ENCODE measurements at regions not wholly inside any gene's neighbourhood (a gene's known extent, or its start where the extent isn't known, plus 50 kb on each side); places are given as distances from the start of the nearest gene placed in this dataset.

DNA sequence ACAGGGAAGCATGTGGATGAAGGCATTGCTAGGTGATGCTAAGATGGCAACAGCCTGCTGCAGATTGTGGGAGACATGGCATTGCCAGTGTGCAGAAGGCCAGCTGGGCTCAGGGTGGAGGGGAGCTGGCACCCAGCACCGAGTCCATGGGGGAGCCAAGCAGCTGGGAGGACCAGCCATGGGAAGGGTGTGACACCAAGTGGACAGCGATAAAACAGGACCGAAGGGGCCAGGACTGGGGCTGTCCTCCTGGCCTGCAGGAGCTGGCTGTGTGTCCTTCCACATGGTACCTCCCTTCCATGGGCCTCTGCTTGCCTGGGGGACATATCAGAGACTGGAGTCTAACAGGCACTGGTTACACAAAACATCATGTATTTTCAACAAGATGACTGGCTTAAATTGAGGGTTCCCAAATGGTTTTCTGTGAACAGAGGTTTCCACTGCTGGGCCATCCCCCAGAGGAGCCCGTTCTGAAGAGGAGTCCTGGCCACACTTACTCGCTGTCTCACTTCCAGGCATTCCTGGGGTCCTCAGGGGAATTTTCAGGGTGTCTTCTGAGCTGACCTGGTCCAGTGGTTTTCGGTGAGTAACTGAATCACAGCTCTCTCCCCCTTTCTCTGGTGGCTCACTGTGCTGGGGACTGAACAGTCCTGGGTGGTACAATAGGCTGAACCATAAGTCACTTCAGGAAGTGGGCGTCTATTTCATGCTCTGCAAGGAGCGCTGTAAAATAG lies 60.4 kb upstream of the TNP1 start:
- ChIA-PET POLR2A (no interaction called here), CTCF (no interaction called here)
- no peaks in the 10 kb centered on the region for H3K4me1 Mint-ChIP-seq
- H3K27me3 Mint-ChIP-seq = no peaks in the 10 kb centered on the region
- no peak overlapping the region for H3K4me3 Mint-ChIP-seq
- no peaks in the 10 kb centered on the region for H3K9me3 Mint-ChIP-seq
- no peak for DNase-seq
- H3K36me3 Mint-ChIP-seq (ENCODE audit: low read depth) = no peaks in the 10 kb centered on the region
- no peak overlapping the region for H3K27ac Mint-ChIP-seq

DNA sequence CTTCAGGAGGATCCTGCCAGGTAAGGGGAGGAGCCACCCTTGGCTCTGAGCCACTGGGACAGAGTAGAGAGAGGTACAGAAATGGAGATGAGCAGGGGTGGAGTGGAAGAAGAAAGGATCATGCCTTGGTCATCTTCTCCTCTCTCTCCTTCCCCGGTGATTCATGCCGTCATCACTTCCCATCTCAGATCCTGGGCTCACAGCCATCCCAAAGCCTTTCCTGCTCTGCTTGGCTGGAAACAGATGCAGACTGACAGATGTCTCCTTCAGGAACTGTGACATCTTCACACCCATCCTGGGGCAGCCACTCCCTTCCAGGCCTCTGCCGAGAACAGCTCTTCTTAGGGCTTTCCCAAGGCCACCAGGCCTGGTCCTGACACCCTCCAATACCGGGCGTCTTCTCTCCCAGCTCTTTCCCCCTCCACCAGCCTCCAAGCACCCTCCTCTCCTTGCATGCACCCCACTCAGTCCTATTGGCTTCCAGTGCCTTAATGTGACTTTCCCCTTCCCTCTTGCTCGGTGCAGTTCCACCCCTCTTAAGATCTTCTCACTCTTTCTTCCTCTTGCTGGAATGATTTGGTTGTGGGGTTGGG lies 58.3 kb upstream of the TNP1 start:
- no peak for DNase-seq
- Mint-ChIP-seq H3K9me3 (no peaks in the 10 kb centered on the region), H3K36me3 (ENCODE audit: low read depth) (no peaks in the 10 kb centered on the region), H3K27me3 (no peaks in the 10 kb centered on the region), H3K4me1 (no peaks in the 10 kb centered on the region), H3K4me3 (no peak overlapping the region), H3K27ac (no peak overlapping the region)
- CTCF ChIA-PET = no interaction called here
- POLR2A ChIA-PET = no interaction called here

DNA sequence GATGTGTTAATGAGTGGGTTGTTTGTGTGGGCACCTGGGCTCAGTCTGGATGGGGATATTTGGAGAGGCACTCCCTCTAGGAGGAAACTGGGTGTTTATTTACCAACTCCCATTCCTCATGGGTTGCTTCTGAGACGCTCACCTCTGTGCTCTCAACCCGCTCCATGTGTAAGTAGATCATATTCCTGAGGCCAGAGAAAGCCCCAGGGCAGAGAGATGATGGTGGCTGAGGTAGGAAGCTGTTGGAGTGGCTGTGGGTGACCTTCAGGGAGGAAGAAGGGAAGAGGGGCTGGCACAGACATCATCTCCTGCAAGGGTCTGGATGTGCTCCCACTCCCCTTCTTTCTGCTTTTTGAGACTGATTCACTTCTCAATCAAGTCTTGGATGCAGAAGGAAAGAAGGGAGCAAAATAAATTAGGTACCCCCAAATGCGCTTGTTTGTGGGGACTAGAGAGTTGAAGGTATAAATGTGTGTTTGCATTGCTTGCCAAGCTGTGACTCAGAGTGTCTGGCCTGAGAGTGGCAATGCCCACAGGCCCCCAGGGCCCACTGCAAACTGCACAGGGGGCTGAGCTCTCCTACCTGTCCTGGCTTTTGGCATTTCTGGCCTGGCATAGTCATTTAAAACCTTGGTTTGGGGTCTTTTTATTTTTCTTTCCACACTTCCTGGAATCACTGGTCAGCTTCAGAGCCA lies 57.2 kb upstream of the TNP1 start:
- ChIA-PET POLR2A (no interaction called here), CTCF (no interaction called here)
- H3K4me3 Mint-ChIP-seq = no peak overlapping the region
- H3K4me1 Mint-ChIP-seq = no peaks in the 10 kb centered on the region
- H3K27me3 Mint-ChIP-seq = no peaks in the 10 kb centered on the region
- no peak for DNase-seq
- no peak overlapping the region for H3K27ac Mint-ChIP-seq
- H3K36me3 Mint-ChIP-seq (ENCODE audit: low read depth) = no peaks in the 10 kb centered on the region
- H3K9me3 Mint-ChIP-seq = no peaks in the 10 kb centered on the region

DNA sequence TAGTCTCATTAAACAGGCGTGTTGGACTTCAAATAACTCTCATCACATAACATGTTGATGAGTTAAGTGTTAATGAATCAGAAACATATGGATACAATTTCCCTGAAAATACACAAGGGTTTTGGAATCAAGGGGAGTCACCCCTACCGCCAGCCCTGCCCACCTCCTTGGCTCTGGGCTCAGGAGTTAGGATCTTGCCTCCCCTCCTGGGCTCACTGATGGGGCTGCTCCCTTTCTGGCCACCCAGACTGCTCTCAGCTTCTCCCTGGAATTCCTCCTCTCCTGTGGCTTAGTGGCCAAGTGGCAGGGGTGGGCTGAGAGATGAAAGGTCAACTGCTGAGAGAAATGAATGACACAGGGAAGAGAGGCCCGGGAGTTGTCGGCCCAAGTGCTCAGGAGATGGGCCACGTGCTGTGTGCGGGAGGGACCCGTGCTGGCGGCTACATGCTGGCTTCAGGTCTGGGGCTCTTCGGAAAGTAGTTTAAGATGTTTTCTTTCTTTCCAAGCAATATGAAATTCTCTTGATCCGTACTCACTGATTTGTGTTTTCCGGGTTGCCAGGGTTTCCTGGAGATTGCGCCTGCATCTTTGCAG lies 55.8 kb upstream of the TNP1 start:
- H3K36me3 Mint-ChIP-seq (ENCODE audit: low read depth) = no peaks in the 10 kb centered on the region
- ChIA-PET CTCF (no interaction called here), POLR2A (no interaction called here)
- no peak for DNase-seq
- H3K4me1 Mint-ChIP-seq = no peaks in the 10 kb centered on the region
- no peaks in the 10 kb centered on the region for H3K27me3 Mint-ChIP-seq
- no peaks in the 10 kb centered on the region for H3K9me3 Mint-ChIP-seq
- no peak overlapping the region for H3K4me3 Mint-ChIP-seq
- no peak overlapping the region for H3K27ac Mint-ChIP-seq

DNA sequence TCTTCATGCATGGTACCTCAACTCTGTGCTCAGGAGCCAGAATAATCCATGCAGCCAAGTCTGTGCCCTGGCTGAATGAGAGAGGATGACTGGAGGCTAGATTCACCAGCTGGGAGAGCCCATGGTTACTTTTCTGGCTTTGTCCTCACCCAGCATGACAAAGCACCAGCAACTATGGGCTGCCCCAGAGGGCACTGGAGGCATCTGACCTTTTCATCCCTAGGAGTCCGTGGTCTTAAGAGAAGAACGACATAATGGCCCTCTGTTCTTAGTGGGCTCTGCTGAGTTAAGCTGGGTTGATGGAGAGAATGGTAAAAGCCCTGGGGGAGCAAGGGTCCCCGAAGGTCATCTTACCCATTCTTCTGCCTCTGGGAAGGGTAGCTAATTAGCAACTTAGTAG lies 54.6 kb upstream of the TNP1 start:
- Mint-ChIP-seq H3K36me3 (ENCODE audit: low read depth) (no peaks in the 10 kb centered on the region), H3K27me3 (no peaks in the 10 kb centered on the region), H3K27ac (no peak overlapping the region), H3K4me1 (no peaks in the 10 kb centered on the region), H3K9me3 (no peaks in the 10 kb centered on the region), H3K4me3 (no peak overlapping the region)
- no peak for DNase-seq
- ChIA-PET CTCF (no interaction called here), POLR2A (no interaction called here)

DNA sequence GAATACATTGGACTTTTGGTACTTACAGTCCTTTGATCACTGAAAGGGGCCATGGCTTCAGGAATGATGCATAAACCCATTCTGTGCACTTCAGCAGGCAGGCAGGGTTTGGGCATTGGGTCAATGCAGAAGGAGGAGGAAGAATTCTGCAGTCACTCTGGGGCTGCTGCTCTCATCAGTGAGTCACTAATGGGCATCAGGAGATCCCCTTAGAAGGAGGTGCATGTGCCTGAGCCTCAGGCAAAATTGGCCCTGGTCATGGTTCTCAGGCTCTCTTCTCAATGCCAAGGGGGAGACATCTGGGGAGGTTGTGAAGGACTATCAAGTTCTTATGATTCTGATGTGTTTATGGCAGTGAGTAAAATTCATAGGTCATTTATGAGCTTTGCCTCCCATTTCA lies 52.0 kb upstream of the TNP1 start:
- no peak for DNase-seq
- Mint-ChIP-seq H3K27ac (no peak overlapping the region), H3K4me1 (no peaks in the 10 kb centered on the region), H3K36me3 (ENCODE audit: low read depth) (no peaks in the 10 kb centered on the region), H3K9me3 (no peaks in the 10 kb centered on the region), H3K27me3 (no peaks in the 10 kb centered on the region), H3K4me3 (no peak overlapping the region)
- ChIA-PET CTCF (no interaction called here), POLR2A (no interaction called here)

DNA sequence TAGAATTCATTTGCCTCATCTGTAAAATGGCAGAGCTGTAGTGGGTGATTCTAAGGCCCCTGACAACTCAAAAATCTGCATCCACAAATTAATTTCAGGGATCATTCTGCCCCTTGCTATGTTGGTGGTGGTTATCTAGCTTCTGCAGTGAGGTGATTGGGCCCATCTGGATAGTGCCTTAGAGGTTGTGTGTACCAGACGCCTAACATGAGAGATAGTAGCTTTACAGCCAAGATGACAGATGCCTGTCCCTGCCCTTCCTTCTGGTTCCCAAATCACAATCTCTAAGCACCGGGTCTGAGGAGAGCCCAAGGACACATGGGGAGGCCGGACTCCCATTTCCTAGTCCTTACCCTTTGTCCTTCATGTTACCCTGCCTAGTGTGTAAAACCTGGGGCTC lies 51.1 kb upstream of the TNP1 start:
- ChIA-PET CTCF (no interaction called here), POLR2A (no interaction called here)
- Mint-ChIP-seq H3K9me3 (no peaks in the 10 kb centered on the region), H3K4me3 (no peak overlapping the region), H3K27me3 (no peaks in the 10 kb centered on the region), H3K36me3 (ENCODE audit: low read depth) (no peaks in the 10 kb centered on the region), H3K4me1 (no peaks in the 10 kb centered on the region), H3K27ac (no peak overlapping the region)
- no peak for DNase-seq

DNA sequence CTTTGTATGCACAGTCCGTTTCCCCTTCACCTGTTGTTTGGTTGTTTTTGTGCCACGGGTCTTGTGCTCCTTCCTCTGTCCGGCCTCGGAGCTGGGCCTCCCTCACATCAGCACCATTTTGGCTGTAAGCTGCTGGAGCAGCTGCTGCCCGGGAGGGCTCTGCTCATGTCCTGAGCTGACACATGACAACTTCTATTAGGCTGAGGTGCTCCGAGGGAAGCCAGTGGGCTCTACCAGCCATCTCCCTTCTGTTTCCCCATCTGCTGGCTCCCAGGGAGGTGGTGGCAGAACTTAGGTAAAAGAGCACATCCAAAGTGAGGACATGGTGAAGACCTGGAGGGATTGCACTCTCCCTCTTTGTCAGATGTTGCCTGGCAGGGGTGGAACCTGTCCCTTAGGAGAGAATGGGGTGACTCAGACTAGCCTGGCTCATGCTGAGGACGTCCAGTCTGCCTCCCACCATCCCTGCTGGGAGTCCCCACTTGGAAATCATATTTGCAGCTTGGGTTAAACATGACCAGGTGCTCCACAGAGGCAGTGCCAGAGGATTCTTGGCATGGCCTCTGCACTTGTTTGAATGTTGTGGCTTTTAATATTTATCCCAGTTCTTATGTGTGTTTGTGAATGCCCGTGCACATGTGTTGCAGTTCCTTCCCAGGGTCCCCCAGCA lies 49.8 kb upstream of the TNP1 start:
- Mint-ChIP-seq H3K4me1 (no peaks in the 10 kb centered on the region), H3K36me3 (ENCODE audit: low read depth) (no peaks in the 10 kb centered on the region), H3K9me3 (no peaks in the 10 kb centered on the region), H3K27me3 (no peaks in the 10 kb centered on the region), H3K4me3 (no peak overlapping the region), H3K27ac (no peak overlapping the region)
- DNase-seq = no peak
- CTCF ChIA-PET = no interaction called here
- POLR2A ChIA-PET = no interaction called here

Measured in activated CD4-positive, alpha-beta memory T cell treated with anti-CD3 and anti-CD28 coated beads, Interleukin-2, amount 10 ng/mL, durations not matched to agents 7 days and 5 days (primary cell).